ENCODE measurements at regions not wholly inside any gene's neighbourhood (a gene's known extent, or its start where the extent isn't known, plus 50 kb on each side); places are given as distances from the start of the nearest gene placed in this dataset.

GRCh38 chr22:49366437-49366836, 461.2 kb downstream of the BRD1 start:
- no peaks in the 10 kb centered on the region for H4K20me1 ChIP-seq (ENCODE audit: control insufficient read depth, insufficient read depth, low read depth, low read length)
- H3K9me2 ChIP-seq (replicated peaks; ENCODE audit: control insufficient read depth, low read length) = no peaks in the 10 kb centered on the region
- no peak overlapping the region for H3K4me3 ChIP-seq (ENCODE audit: low read length)
- H3K27me3 ChIP-seq (ENCODE audit: control insufficient read depth, low read length) = no peaks in the 10 kb centered on the region
- H3K4me2 ChIP-seq (ENCODE audit: low read length) = no peak overlapping the region
- no peaks in the 10 kb centered on the region for H3K79me2 ChIP-seq (ENCODE audit: control insufficient read depth, low read length)
- peaks cover 1% of the 10 kb centered on the region; the same call in 1 of the 2 replicates for H3F3A ChIP-seq (ENCODE audit: control insufficient read depth, insufficient read depth)
- TF ChIP-seq CTCF (IDR thresholded peaks at IDR 0.05; ENCODE audit: low read depth, low read length, poor library complexity, severe bottlenecking) (no peak), EZH2phosphoT487 (IDR thresholded peaks at IDR 0.05; ENCODE audit: borderline replicate concordance, low read length) (no peak)
- no peak overlapping the region for H3K27ac ChIP-seq (ENCODE audit: low read depth, low read length)
- H3K36me3 ChIP-seq (ENCODE audit: control insufficient read depth, low read length) = no peaks in the 10 kb centered on the region
- H3K4me1 ChIP-seq (ENCODE audit: control insufficient read depth, low read length) = peaks cover 13% of the 10 kb centered on the region
- H3K9me3 ChIP-seq (ENCODE audit: control insufficient read depth, insufficient read depth, low read length) = no peaks in the 10 kb centered on the region

- H3K27ac ChIP-seq (ENCODE audit: low read depth, low read length) = no peak overlapping the region
- no peaks in the 10 kb centered on the region for H3K27me3 ChIP-seq (ENCODE audit: control insufficient read depth, low read length)
Measured at GRCh38 chr22:49365910-49366309, 461.8 kb downstream of the BRD1 start.

GRCh38 chr22:49365191-49365837, 462.4 kb downstream of the BRD1 start:
- TF ChIP-seq EZH2phosphoT487 (IDR thresholded peaks at IDR 0.05; ENCODE audit: borderline replicate concordance, low read length) (no peak), CTCF (IDR thresholded peaks at IDR 0.05; ENCODE audit: low read depth, low read length, poor library complexity, severe bottlenecking) (no peak)
- H3K4me3 ChIP-seq (ENCODE audit: low read length) = no peak overlapping the region
- no peaks in the 10 kb centered on the region for H3K9me2 ChIP-seq (replicated peaks; ENCODE audit: control insufficient read depth, low read length)

More at GRCh38 chr22:49365910-49366309, 461.8 kb downstream of the BRD1 start:
- Histone ChIP-seq H3K36me3 (ENCODE audit: control insufficient read depth, low read length) (no peaks in the 10 kb centered on the region), H3K4me3 (ENCODE audit: low read length) (no peak overlapping the region), H3F3A (ENCODE audit: control insufficient read depth, insufficient read depth) (peaks cover 6% of the 10 kb centered on the region), H3K4me2 (ENCODE audit: low read length) (no peak overlapping the region), H4K20me1 (ENCODE audit: control insufficient read depth, insufficient read depth, low read depth, low read length) (no peaks in the 10 kb centered on the region), H3K9me2 (replicated peaks; ENCODE audit: control insufficient read depth, low read length) (no peaks in the 10 kb centered on the region), H3K9me3 (ENCODE audit: control insufficient read depth, insufficient read depth, low read length) (no peaks in the 10 kb centered on the region), H3K79me2 (ENCODE audit: control insufficient read depth, low read length) (no peaks in the 10 kb centered on the region), H3K4me1 (ENCODE audit: control insufficient read depth, low read length) (peaks cover 18% of the 10 kb centered on the region)
- no peak for TF ChIP-seq EZH2phosphoT487 (IDR thresholded peaks at IDR 0.05; ENCODE audit: borderline replicate concordance, low read length)
- TF ChIP-seq CTCF (IDR thresholded peaks at IDR 0.05; ENCODE audit: low read depth, low read length, poor library complexity, severe bottlenecking) = no peak

More at GRCh38 chr22:49365191-49365837, 462.4 kb downstream of the BRD1 start:
- Histone ChIP-seq H3F3A (ENCODE audit: control insufficient read depth, insufficient read depth) (peaks cover 9% of the 10 kb centered on the region), H3K9me3 (ENCODE audit: control insufficient read depth, insufficient read depth, low read length) (no peaks in the 10 kb centered on the region), H3K27ac (ENCODE audit: low read depth, low read length) (no peak overlapping the region), H3K79me2 (ENCODE audit: control insufficient read depth, low read length) (no peaks in the 10 kb centered on the region), H3K36me3 (ENCODE audit: control insufficient read depth, low read length) (no peaks in the 10 kb centered on the region), H4K20me1 (ENCODE audit: control insufficient read depth, insufficient read depth, low read depth, low read length) (no peaks in the 10 kb centered on the region), H3K4me1 (ENCODE audit: control insufficient read depth, low read length) (peaks cover 24% of the 10 kb centered on the region), H3K27me3 (ENCODE audit: control insufficient read depth, low read length) (no peaks in the 10 kb centered on the region), H3K4me2 (ENCODE audit: low read length) (no peak overlapping the region)
